Neural cell (in vitro differentiated cells): ENCODE measurements at regions not wholly inside any gene's neighbourhood (a gene's known extent, or its start where the extent isn't known, plus 50 kb on each side); places are given as distances from the start of the nearest gene placed in this dataset.

Source experiments
- EZH2 ChIP-seq: fragments of 200-600, 300-800 bp; shearing (Covaris generic), sonication (generic); IDR thresholded peaks from 2 replicates; pipeline ENCODE4 v1.6.1; 2014; ENCODE audit warnings: antibody characterized with exemption, low read length, borderline replicate concordance, mild to moderate bottlenecking; ENCODE audit not compliant: insufficient read depth, poor library complexity, severe bottlenecking
- POLR2AphosphoS5 ChIP-seq: IDR thresholded peaks from 2 replicates; pipeline ENCODE4 v1.6.1; 2012
- SMC3 ChIP-seq: fragments of 450-650 bp; conservative IDR thresholded peaks from 2 replicates; pipeline ENCODE4 v1.6.1; 2014; ENCODE audit warnings: antibody characterized with exemption, mild to moderate bottlenecking, moderate library complexity; ENCODE audit not compliant: poor library complexity
- TAF1 ChIP-seq: IDR thresholded peaks from 2 replicates; pipeline ENCODE4 v1.6.1; 2012; ENCODE audit warnings: low read depth
- TF ChIP-seq, protein P1 (sequence below): fragments of 450-650 bp; IDR thresholded peaks from 2 replicates; pipeline ENCODE4 v1.5.1; 2014; ENCODE audit warnings: antibody characterized with exemption, mild to moderate bottlenecking, moderate library complexity; ENCODE audit not compliant: poor library complexity, severe bottlenecking
- TF ChIP-seq, protein P2 (sequence below): IDR thresholded peaks from 2 replicates; pipeline ENCODE4 v1.6.1; 2012; ENCODE audit warnings: borderline replicate concordance

DNA sequence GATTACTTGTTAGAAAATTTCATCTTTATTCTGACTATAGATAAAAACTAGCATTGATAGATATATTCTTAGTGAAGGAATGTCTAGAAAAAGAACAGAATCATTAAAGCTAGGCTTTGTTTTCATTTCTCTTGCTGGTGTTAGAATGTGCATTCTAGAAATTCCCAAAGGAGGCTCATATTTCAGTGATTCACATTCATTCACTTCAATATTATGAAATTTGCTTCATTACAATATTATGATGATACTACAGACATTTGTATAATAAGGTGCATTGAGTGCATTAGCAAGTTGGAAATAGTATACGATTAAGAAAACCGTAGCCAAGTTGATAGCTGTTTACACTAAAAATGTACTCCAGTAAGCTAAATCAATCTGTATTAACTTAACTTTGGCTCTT is 70.7 kb upstream of the MYCBP2 start:
- TF ChIP-seq, protein P1, sequence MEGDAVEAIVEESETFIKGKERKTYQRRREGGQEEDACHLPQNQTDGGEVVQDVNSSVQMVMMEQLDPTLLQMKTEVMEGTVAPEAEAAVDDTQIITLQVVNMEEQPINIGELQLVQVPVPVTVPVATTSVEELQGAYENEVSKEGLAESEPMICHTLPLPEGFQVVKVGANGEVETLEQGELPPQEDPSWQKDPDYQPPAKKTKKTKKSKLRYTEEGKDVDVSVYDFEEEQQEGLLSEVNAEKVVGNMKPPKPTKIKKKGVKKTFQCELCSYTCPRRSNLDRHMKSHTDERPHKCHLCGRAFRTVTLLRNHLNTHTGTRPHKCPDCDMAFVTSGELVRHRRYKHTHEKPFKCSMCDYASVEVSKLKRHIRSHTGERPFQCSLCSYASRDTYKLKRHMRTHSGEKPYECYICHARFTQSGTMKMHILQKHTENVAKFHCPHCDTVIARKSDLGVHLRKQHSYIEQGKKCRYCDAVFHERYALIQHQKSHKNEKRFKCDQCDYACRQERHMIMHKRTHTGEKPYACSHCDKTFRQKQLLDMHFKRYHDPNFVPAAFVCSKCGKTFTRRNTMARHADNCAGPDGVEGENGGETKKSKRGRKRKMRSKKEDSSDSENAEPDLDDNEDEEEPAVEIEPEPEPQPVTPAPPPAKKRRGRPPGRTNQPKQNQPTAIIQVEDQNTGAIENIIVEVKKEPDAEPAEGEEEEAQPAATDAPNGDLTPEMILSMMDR, result no peak
- TF ChIP-seq SMC3 (no peak), TAF1 (no peak), EZH2 (no peak), POLR2AphosphoS5 (no peak)
- TF ChIP-seq, protein P2, sequence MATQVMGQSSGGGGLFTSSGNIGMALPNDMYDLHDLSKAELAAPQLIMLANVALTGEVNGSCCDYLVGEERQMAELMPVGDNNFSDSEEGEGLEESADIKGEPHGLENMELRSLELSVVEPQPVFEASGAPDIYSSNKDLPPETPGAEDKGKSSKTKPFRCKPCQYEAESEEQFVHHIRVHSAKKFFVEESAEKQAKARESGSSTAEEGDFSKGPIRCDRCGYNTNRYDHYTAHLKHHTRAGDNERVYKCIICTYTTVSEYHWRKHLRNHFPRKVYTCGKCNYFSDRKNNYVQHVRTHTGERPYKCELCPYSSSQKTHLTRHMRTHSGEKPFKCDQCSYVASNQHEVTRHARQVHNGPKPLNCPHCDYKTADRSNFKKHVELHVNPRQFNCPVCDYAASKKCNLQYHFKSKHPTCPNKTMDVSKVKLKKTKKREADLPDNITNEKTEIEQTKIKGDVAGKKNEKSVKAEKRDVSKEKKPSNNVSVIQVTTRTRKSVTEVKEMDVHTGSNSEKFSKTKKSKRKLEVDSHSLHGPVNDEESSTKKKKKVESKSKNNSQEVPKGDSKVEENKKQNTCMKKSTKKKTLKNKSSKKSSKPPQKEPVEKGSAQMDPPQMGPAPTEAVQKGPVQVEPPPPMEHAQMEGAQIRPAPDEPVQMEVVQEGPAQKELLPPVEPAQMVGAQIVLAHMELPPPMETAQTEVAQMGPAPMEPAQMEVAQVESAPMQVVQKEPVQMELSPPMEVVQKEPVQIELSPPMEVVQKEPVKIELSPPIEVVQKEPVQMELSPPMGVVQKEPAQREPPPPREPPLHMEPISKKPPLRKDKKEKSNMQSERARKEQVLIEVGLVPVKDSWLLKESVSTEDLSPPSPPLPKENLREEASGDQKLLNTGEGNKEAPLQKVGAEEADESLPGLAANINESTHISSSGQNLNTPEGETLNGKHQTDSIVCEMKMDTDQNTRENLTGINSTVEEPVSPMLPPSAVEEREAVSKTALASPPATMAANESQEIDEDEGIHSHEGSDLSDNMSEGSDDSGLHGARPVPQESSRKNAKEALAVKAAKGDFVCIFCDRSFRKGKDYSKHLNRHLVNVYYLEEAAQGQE, result no peak
